BJ (cell line): ENCODE measurements at regions not wholly inside any gene's neighbourhood (a gene's known extent, or its start where the extent isn't known, plus 50 kb on each side); places are given as distances from the start of the nearest gene placed in this dataset.
"Not testable (repeated sequence)": the region's sequence is repeated elsewhere in the genome, so short reads cannot be mapped to it uniquely, and the experiment has no call there.

Source experiments
- CTCF ChIA-PET: fragments of 350-600 bp; formaldehyde crosslinking; extraction: SDS; loops from one replicate; lab custom pipeline; 2021; ENCODE audit warnings: antibody characterized with exemption, inconsistent platforms; lab: Yijun Ruan, JAX
- POLR2A ChIA-PET: fragments of 300-600 bp; sonication (Branson Sonifier 250); formaldehyde crosslinking; extraction: SDS; loops from one replicate; lab custom pipeline; 2021; ENCODE audit warnings: antibody characterized with exemption; lab: Charles Lee
- DNase-seq: peaks from one replicate; pipeline ENCODE4 v3.0.0-alpha.2; 2011; ENCODE audit warnings: low read depth
- H3K27me3 ChIP-seq: 2 replicates; pipeline ENCODE4 v1.6.0; 2011; ENCODE audit warnings: low read length; ENCODE audit not compliant: control insufficient read depth, insufficient read depth
- H3K36me3 ChIP-seq: 2 replicates; pipeline ENCODE4 v1.5.1; 2011; ENCODE audit warnings: low read length; ENCODE audit not compliant: control insufficient read depth, insufficient read depth
- H3K4me3 ChIP-seq: 2 replicates; pipeline ENCODE4 v1.5.1; 2011; ENCODE audit warnings: low read depth, mild to moderate bottlenecking, control low read depth, low read length
- TF ChIP-seq, protein P1 (sequence below): IDR thresholded peaks from 2 replicates; pipeline ENCODE4 v1.5.1; 2011; ENCODE audit warnings: low read depth, mild to moderate bottlenecking, control low read depth, inconsistent platforms, low read length, moderate library complexity; ENCODE audit not compliant: insufficient read depth

DNA sequence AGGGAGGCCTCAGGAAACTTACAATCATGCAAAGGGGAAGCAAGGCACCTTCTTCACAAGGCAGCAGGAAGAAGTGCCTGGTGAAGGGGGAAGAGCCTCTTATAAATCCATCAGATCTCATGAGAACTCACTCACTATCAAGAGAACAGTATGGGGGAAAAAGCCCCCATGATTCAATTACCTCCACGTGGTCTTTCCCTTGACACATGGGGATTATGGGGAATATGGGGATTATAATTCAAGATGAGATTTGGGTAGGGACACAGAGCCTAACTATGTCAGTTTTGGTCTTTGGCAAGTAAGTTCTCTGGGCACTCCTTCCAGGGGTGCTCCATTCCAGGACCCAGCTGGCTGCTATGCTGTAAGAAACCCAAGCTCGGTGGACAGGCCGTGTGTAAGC, 275.3 kb upstream of the TUT7 start:
- ChIA-PET POLR2A (no interaction called here), CTCF (interaction anchor here (0.6 kb wide), 1 partner anchor 402 kb away, joined by 4 read pairs; no protein-coding TSS in a partner anchor)

DNA sequence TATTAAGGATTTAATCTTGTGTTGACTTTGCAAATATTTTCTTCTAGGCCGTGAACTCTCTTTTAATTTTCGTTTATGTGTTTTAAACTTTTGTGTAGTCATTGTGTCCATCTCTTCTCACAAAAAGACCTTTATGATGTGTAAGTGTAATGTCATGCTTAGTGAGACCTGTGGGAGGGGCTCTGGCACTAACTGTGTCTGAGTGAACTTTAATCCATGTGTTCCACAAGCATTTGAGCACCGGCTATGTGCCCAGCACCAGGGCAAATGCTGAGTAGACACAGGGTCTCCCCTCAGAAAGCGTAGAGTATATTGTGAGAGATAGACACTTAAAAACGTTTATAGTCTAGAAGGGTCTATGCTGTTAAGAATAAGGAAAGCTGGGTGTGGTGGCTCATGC, 272.6 kb upstream of the TUT7 start:
- Histone ChIP-seq H3K36me3 (no peaks in the 10 kb centered on the region), H3K27me3 (no peaks in the 10 kb centered on the region), H3K4me3 (no peak overlapping the region)
- CTCF ChIA-PET, result no interaction called here
- DNase-seq, result no peak
- TF ChIP-seq, protein P1, sequence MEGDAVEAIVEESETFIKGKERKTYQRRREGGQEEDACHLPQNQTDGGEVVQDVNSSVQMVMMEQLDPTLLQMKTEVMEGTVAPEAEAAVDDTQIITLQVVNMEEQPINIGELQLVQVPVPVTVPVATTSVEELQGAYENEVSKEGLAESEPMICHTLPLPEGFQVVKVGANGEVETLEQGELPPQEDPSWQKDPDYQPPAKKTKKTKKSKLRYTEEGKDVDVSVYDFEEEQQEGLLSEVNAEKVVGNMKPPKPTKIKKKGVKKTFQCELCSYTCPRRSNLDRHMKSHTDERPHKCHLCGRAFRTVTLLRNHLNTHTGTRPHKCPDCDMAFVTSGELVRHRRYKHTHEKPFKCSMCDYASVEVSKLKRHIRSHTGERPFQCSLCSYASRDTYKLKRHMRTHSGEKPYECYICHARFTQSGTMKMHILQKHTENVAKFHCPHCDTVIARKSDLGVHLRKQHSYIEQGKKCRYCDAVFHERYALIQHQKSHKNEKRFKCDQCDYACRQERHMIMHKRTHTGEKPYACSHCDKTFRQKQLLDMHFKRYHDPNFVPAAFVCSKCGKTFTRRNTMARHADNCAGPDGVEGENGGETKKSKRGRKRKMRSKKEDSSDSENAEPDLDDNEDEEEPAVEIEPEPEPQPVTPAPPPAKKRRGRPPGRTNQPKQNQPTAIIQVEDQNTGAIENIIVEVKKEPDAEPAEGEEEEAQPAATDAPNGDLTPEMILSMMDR, result no peak
- POLR2A ChIA-PET, result no interaction called here

More for the DNA sequence above, 275.3 kb upstream of the TUT7 start:
- no peak for DNase-seq
- Histone ChIP-seq H3K36me3 (no peaks in the 10 kb centered on the region), H3K4me3 (no peak overlapping the region), H3K27me3 (no peaks in the 10 kb centered on the region)
- TF ChIP-seq, protein P1, result no peak

DNA sequence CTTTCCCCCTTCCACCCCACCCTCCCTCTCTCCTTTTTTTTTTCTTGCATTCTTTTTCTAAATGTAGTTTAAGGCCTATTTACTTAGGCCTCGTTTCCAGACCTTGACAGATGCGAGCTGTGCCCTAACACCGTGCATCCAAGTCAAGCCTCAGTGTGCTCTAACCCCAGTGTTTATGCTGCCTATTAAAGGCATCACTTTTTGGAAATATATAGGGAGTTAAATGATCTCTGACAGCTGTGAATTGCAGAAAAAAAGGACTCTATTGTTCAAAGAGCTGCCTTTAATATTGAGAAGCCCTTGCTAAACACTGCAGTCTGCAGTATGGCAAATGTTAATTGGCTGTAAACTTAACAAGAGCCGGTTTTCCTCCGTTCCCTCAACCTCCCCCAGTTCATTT, 270.4 kb upstream of the TUT7 start:
- POLR2A ChIA-PET, result no interaction called here
- H3K4me3 ChIP-seq, result no peak overlapping the region
- no peaks in the 10 kb centered on the region for H3K36me3 ChIP-seq
- DNase-seq, result no peak
- TF ChIP-seq, protein P1, result no peak
- no peaks in the 10 kb centered on the region for H3K27me3 ChIP-seq
- CTCF ChIA-PET, result interaction anchor here (1.0 kb wide), 1 partner anchor 143 kb away, joined by 3 read pairs; no protein-coding TSS in a partner anchor

DNA sequence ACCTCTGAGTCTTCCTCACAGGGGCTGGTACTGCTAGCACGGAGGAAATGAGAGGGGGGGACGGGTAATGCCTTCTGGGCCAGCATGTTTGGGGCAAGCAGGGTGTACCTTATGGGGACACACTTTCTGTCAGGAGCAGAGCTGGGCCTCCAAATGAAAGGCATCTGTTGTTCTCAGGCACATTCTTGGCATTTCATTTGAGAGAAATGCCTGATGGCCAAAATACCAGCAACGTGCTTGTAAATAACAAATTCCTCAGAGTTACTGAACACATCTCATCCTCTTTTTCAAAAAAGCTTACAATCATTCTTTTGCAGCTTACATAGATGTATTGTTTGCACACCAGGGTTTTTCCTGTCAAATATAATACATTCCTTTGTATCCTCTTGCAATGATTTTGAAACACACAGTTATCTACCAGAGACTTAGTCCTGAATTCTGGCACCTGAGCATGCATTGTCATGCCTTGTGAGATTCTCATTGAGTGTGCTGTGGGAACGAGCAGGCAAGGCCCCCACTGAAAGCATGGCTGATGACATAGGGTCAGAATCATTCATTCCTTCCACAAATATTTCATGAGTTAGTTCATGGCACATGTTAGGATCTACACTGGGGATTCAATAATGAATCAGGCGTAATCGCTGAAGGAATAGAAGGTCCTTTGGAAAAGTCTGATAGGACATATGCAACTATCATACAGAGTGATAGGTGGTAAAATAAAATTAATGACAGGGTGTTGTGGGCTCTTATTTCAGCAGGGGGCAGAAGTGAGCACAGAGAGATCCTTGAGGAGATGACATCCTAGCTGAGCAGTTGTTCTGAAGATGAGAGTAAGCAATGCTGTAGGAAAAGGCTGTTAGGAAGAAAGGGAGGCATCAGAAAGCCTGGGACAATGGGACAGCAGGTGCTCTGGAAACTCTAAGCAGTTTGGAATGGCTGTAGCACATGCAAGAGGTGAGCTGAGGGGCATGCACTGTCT, 260.9 kb upstream of the TUT7 start:
- Histone ChIP-seq H3K27me3 (no peaks in the 10 kb centered on the region), H3K36me3 (no peaks in the 10 kb centered on the region), H3K4me3 (no peak overlapping the region)
- TF ChIP-seq, protein P1, result peak; percentile 42; the same call in 1 of the 2 replicates
- ChIA-PET POLR2A (interaction anchor here (0.6 kb wide), 2 partner anchors 100 to 368 kb away, joined by 4 to 5 read pairs; no protein-coding TSS in a partner anchor), CTCF (interaction anchor here (0.6 to 1.9 kb wide), 15 partner anchors 11 to 710 kb away, joined by 3 to 6 read pairs (median 3); no protein-coding TSS in a partner anchor)
- DNase-seq, result peak; percentile 85

DNA sequence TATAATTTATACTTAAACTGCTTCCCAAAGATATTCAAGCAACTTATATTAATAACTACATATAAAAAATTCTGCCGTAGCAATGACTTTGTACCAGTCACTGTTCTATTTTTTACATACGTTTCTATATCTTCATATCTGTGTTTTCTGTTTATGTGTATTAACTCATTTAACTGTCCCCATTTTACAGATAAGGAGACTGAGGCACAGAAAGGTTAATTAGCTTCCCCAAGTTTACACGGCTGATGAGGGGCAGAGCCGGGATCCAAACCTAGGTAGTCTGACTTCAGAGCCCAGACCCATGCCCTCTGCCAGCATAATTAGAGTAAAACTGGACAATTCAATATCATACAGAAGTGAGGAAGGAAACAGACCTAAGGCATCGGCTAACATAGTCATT, 259.7 kb upstream of the TUT7 start:
- TF ChIP-seq, protein P1, result no peak
- POLR2A ChIA-PET, result no interaction called here
- CTCF ChIA-PET, result interaction anchor here (1.1 to 1.9 kb wide), 3 partner anchors 12 to 127 kb away, joined by 3 to 6 read pairs (median 3); no protein-coding TSS in a partner anchor
- DNase-seq, result no peak
- no peaks in the 10 kb centered on the region for H3K36me3 ChIP-seq
- no peak overlapping the region for H3K4me3 ChIP-seq
- no peaks in the 10 kb centered on the region for H3K27me3 ChIP-seq

DNA sequence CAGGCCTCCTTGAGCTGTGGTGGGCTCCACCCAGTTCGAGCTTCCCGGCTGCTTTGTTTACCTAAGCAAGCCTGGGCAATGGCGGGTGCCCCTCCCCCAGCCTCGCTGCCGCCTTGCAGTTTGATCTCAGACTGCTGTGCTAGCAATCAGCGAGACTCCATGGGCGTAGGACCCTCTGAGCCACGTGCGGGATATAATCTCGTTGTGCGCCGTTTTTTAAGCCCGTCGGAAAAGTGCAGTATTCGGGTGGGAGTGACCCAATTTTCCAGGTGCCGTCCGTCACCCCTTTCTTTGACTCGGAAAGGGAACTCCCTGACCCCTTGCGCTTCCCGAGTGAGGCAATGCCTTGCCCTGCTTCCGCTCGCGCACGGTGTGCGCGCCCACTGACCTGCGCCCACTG, 257.3 kb upstream of the TUT7 start:
- CTCF ChIA-PET, result interaction anchor here (1.2 kb wide), 2 partner anchors 183 to 334 kb away, joined by 3 to 4 read pairs; no protein-coding TSS in a partner anchor
- H3K36me3 ChIP-seq, DNase-seq, H3K27me3 ChIP-seq, H3K4me3 ChIP-seq, POLR2A ChIA-PET: not testable (repeated sequence)
